Mammary epithelial cell (primary cell): ENCODE measurements at regions not wholly inside any gene's neighbourhood (a gene's known extent, or its start where the extent isn't known, plus 50 kb on each side); places are given as distances from the start of the nearest gene placed in this dataset.

Experiments used
- EZH2 ChIP-seq: IDR thresholded peaks from 2 replicates; pipeline ENCODE4 v1.6.1; 2012; ENCODE audit warnings: low read length, inconsistent platforms, borderline replicate concordance
- TF ChIP-seq, protein P1 (sequence below), 2 donors: IDR thresholded peaks in 1 of 2; conservative IDR thresholded peaks in 1 of 2; 2 replicates each; pipeline ENCODE4 v1.5.1; 2011 to 2012; ENCODE audit warnings: inconsistent platforms in 2 of 2, low read length in 2 of 2, mild to moderate bottlenecking in 2 of 2, control low read depth in 1 of 2, low read depth in 1 of 2; ENCODE audit not compliant: insufficient read depth in 1 of 2; ENCODE audit errors: extremely low read depth in 1 of 2

GRCh38 chr15:79661411-79661810 lies 229.3 kb downstream of the MINAR1 start:
- TF ChIP-seq, protein P1, sequence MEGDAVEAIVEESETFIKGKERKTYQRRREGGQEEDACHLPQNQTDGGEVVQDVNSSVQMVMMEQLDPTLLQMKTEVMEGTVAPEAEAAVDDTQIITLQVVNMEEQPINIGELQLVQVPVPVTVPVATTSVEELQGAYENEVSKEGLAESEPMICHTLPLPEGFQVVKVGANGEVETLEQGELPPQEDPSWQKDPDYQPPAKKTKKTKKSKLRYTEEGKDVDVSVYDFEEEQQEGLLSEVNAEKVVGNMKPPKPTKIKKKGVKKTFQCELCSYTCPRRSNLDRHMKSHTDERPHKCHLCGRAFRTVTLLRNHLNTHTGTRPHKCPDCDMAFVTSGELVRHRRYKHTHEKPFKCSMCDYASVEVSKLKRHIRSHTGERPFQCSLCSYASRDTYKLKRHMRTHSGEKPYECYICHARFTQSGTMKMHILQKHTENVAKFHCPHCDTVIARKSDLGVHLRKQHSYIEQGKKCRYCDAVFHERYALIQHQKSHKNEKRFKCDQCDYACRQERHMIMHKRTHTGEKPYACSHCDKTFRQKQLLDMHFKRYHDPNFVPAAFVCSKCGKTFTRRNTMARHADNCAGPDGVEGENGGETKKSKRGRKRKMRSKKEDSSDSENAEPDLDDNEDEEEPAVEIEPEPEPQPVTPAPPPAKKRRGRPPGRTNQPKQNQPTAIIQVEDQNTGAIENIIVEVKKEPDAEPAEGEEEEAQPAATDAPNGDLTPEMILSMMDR (conservative IDR thresholded peaks at IDR 0.05 in 1 of 2, IDR thresholded peaks at IDR 0.05 in 1 of 2; ENCODE audit: extremely low read depth in 1 of 2, insufficient read depth in 1 of 2, low read depth in 1 of 2, low read length in 2 of 2): no peak
- no peak for TF ChIP-seq EZH2
